SK-N-SH (cell line): ENCODE measurements at regions not wholly inside any gene's neighbourhood (a gene's known extent, or its start where the extent isn't known, plus 50 kb on each side); places are given as distances from the start of the nearest gene placed in this dataset.

Experiments used
- CHD2 ChIP-seq: fragments of 150-350 bp; IDR thresholded peaks from 2 replicates; pipeline ENCODE4 v1.6.1; 2018; ENCODE audit warnings: low read length; ENCODE audit not compliant: partially characterized antibody
- EP300 ChIP-seq, 2 experiments: IDR thresholded peaks; 2 replicates each; pipeline versions ENCODE4 v1.4.0 to v1.6.1; 2012; ENCODE audit warnings: borderline replicate concordance in 1 of 2, low read depth in 1 of 2, low read length in 1 of 2
- EZH2phosphoT487 ChIP-seq: fragments of 200-600 bp; sonication (generic); IDR thresholded peaks from 2 replicates; pipeline ENCODE4 v1.6.1; 2017; ENCODE audit warnings: low read depth, mixed run types, mild to moderate bottlenecking, antibody characterized with exemption, moderate library complexity, borderline replicate concordance
- FOSL2 ChIP-seq: IDR thresholded peaks from 2 replicates; pipeline ENCODE4 v1.4.0; 2012; ENCODE audit warnings: low read depth, mild to moderate bottlenecking, moderate library complexity, borderline replicate concordance
- FOXJ3 ChIP-seq: sonication (generic); formaldehyde crosslinking; IDR thresholded peaks from 2 replicates; pipeline ENCODE4 v1.5.1; 2020; ENCODE audit warnings: mild to moderate bottlenecking, missing genetic modification reagents
- FOXM1 ChIP-seq: IDR thresholded peaks from 2 replicates; pipeline ENCODE4 v1.4.0; 2012; ENCODE audit warnings: low read depth, mild to moderate bottlenecking
- GABPA ChIP-seq: IDR thresholded peaks from 2 replicates; pipeline ENCODE4 v1.4.0; 2012; ENCODE audit warnings: low read depth, mild to moderate bottlenecking
- JUND ChIP-seq: IDR thresholded peaks from 2 replicates; pipeline ENCODE4 v1.4.0; 2012
- MAX ChIP-seq: IDR thresholded peaks from 2 replicates; pipeline ENCODE4 v1.4.0; 2012; ENCODE audit warnings: low read depth
- MEF2A ChIP-seq: IDR thresholded peaks from 2 replicates; pipeline ENCODE4 v1.4.0; 2012; ENCODE audit warnings: low read depth, borderline replicate concordance
- NFIC ChIP-seq: IDR thresholded peaks from 2 replicates; pipeline ENCODE4 v1.4.0; 2012; ENCODE audit warnings: borderline replicate concordance
- NRF1 ChIP-seq: IDR thresholded peaks from 2 replicates; pipeline ENCODE4 v1.6.1; 2012; ENCODE audit warnings: low read depth, mild to moderate bottlenecking, low read length
- POLR2AphosphoS5 ChIP-seq: IDR thresholded peaks from 2 replicates; pipeline ENCODE4 v1.6.1; 2012; ENCODE audit warnings: low read depth, low read length
- RAD21 ChIP-seq: IDR thresholded peaks from 2 replicates; pipeline ENCODE4 v1.6.1; 2012; ENCODE audit warnings: mild to moderate bottlenecking, low read length
- RFX5 ChIP-seq: IDR thresholded peaks from 2 replicates; pipeline ENCODE4 v1.6.1; 2012; ENCODE audit warnings: mild to moderate bottlenecking, improper control_type of control experiment, low read length
- RXRA ChIP-seq: IDR thresholded peaks from 2 replicates; pipeline ENCODE4 v1.4.0; 2012; ENCODE audit warnings: low read depth, mild to moderate bottlenecking, borderline replicate concordance
- SIN3A ChIP-seq: IDR thresholded peaks from 2 replicates; pipeline ENCODE4 v1.6.1; 2012; ENCODE audit warnings: low read depth, mild to moderate bottlenecking, low read length, moderate library complexity, borderline replicate concordance
- SMC3 ChIP-seq: IDR thresholded peaks from 2 replicates; pipeline ENCODE4 v1.6.1; 2012; ENCODE audit warnings: low read depth, low read length, improper control_type of control experiment
- TAF1 ChIP-seq: IDR thresholded peaks from 2 replicates; pipeline ENCODE4 v1.6.1; 2012; ENCODE audit warnings: low read depth, mild to moderate bottlenecking, low read length, moderate library complexity, borderline replicate concordance
- TCF12 ChIP-seq: IDR thresholded peaks from 2 replicates; pipeline ENCODE4 v1.4.0; 2012
- TEAD4 ChIP-seq: IDR thresholded peaks from 2 replicates; pipeline ENCODE4 v1.4.0; 2012; ENCODE audit warnings: mild to moderate bottlenecking, borderline replicate concordance; ENCODE audit not compliant: insufficient read depth
- USF2 ChIP-seq: fragments of 150-350 bp; IDR thresholded peaks from 2 replicates; pipeline ENCODE4 v1.6.1; 2017; ENCODE audit warnings: antibody characterized with exemption, low read length, low read depth, borderline replicate concordance
- TF ChIP-seq, protein P1 (sequence below): IDR thresholded peaks from 2 replicates; pipeline ENCODE4; 2012
- TF ChIP-seq, protein P2 (sequence below): IDR thresholded peaks from 2 replicates; pipeline ENCODE4 v1.4.0; 2012; ENCODE audit warnings: low read depth, borderline replicate concordance
- TF ChIP-seq, protein P3 (sequence below): fragments of 150-350 bp; IDR thresholded peaks from 2 replicates; pipeline ENCODE4 v1.6.1; 2016; ENCODE audit warnings: mild to moderate bottlenecking, low read depth, low read length

- TF ChIP-seq, protein P1, sequence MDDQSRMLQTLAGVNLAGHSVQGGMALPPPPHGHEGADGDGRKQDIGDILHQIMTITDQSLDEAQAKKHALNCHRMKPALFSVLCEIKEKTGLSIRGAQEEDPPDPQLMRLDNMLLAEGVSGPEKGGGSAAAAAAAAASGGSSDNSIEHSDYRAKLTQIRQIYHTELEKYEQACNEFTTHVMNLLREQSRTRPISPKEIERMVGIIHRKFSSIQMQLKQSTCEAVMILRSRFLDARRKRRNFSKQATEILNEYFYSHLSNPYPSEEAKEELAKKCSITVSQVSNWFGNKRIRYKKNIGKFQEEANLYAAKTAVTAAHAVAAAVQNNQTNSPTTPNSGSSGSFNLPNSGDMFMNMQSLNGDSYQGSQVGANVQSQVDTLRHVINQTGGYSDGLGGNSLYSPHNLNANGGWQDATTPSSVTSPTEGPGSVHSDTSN, result peak; percentile 92
- TF ChIP-seq POLR2AphosphoS5 (peak; percentile 31; the same call in 1 of the 2 replicates), RFX5 (no peak), FOXJ3 (CRISPR knock-in tag) (no peak), FOXM1 (no peak), MEF2A (no peak; the same call in 1 of the 2 replicates), SIN3A (no peak), USF2 (no peak), CHD2 (no peak), TEAD4 (peak; percentile 78), TCF12 (peak; percentile 86), EP300 (IDR thresholded peaks at IDR 0.05; ENCODE audit: borderline replicate concordance in 1 of 2, low read depth in 1 of 2, low read length in 1 of 2) (peak in 1 of 2 experiments; percentile 79; a peak in 1 of 4 replicates), MAX (no peak), TAF1 (no peak), SMC3 (no peak), EZH2phosphoT487 (no peak), RAD21 (no peak), NFIC (peak; percentile 62), NRF1 (no peak), GABPA (no peak), JUND (peak; percentile 92), RXRA (no peak), FOSL2 (peak; percentile 69; the same call in 1 of the 2 replicates)
- TF ChIP-seq, protein P2, sequence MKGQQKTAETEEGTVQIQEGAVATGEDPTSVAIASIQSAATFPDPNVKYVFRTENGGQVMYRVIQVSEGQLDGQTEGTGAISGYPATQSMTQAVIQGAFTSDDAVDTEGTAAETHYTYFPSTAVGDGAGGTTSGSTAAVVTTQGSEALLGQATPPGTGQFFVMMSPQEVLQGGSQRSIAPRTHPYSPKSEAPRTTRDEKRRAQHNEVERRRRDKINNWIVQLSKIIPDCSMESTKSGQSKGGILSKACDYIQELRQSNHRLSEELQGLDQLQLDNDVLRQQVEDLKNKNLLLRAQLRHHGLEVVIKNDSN, result no peak
- TF ChIP-seq, protein P3, sequence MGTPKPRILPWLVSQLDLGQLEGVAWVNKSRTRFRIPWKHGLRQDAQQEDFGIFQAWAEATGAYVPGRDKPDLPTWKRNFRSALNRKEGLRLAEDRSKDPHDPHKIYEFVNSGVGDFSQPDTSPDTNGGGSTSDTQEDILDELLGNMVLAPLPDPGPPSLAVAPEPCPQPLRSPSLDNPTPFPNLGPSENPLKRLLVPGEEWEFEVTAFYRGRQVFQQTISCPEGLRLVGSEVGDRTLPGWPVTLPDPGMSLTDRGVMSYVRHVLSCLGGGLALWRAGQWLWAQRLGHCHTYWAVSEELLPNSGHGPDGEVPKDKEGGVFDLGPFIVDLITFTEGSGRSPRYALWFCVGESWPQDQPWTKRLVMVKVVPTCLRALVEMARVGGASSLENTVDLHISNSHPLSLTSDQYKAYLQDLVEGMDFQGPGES, result no peak
These were observed 375.6 kb downstream of the COG6 start (continued) for GRCh38 chr13:40031031-40031430.
